Esophagus muscularis mucosa (tissue), 4 donors: ENCODE measurements at regions not wholly inside any gene's neighbourhood (a gene's known extent, or its start where the extent isn't known, plus 50 kb on each side); places are given as distances from the start of the nearest gene placed in this dataset.

ENCODE experiments used
- EP300 ChIP-seq: sonication (generic); formaldehyde crosslinking; IDR thresholded peaks from one replicate; pipeline ENCODE4 v1.6.1; 2017; ENCODE audit warnings: antibody characterized with exemption
- POLR2A ChIP-seq: fragments of 450-650 bp; IDR thresholded peaks from one replicate; pipeline ENCODE4 v1.6.1; 2017; ENCODE audit warnings: antibody characterized with exemption, moderate library complexity, mild to moderate bottlenecking, low read depth
- POLR2AphosphoS5 ChIP-seq, 2 donors: sonication (generic); formaldehyde crosslinking; IDR thresholded peaks; one replicate each; pipeline ENCODE4 v1.6.1; 2017; ENCODE audit warnings: antibody characterized with exemption in 2 of 2
- TF ChIP-seq, protein P1 (sequence below), 3 experiments: fragments of 200-600 bp in 2 of 3; fragments of 450-650 bp in 1 of 3; sonication (generic) in 2 of 3; IDR thresholded peaks; one replicate each; pipeline ENCODE4 v1.5.1; 2017 to 2019; ENCODE audit warnings: antibody characterized with exemption in 3 of 3, mild to moderate bottlenecking in 2 of 3, moderate library complexity in 1 of 3

DNA sequence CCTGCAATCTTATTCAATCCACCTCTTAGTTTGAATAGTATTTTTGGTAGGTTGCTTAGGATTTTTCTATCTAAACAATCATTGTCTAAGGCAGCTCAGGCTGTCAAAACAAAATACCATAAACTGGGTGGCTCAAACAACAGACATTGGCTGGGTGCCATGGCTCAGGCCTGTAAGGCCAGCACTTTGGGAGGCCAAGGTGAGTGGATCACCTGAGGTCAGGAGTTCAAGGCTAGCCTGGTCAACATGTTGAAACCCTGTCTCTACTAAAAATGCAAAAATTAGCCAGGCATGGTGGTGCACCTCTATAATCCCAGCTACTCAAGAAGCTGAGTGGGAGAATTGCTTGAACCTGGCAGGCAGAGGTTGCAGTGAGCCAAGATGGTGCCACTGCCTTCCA lies 126.7 kb downstream of the CYLD start:
- TF ChIP-seq, protein P1, sequence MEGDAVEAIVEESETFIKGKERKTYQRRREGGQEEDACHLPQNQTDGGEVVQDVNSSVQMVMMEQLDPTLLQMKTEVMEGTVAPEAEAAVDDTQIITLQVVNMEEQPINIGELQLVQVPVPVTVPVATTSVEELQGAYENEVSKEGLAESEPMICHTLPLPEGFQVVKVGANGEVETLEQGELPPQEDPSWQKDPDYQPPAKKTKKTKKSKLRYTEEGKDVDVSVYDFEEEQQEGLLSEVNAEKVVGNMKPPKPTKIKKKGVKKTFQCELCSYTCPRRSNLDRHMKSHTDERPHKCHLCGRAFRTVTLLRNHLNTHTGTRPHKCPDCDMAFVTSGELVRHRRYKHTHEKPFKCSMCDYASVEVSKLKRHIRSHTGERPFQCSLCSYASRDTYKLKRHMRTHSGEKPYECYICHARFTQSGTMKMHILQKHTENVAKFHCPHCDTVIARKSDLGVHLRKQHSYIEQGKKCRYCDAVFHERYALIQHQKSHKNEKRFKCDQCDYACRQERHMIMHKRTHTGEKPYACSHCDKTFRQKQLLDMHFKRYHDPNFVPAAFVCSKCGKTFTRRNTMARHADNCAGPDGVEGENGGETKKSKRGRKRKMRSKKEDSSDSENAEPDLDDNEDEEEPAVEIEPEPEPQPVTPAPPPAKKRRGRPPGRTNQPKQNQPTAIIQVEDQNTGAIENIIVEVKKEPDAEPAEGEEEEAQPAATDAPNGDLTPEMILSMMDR (IDR thresholded peaks at IDR 0.05) = no peak
- TF ChIP-seq EP300 (no peak), POLR2AphosphoS5 (IDR thresholded peaks at IDR 0.05) (no peak), POLR2A (no peak)
